H9 (cell line): ENCODE measurements at regions not wholly inside any gene's neighbourhood (a gene's known extent, or its start where the extent isn't known, plus 50 kb on each side); places are given as distances from the start of the nearest gene placed in this dataset.

ENCODE experiments used
- DNase-seq: peaks from one replicate; pipeline ENCODE4 v3.0.0-alpha.2; 2017
- H2AFZ ChIP-seq: one replicate; pipeline ENCODE4 v1.6.1; 2013; ENCODE audit warnings: mild to moderate bottlenecking, low read length, control low read depth, moderate library complexity
- H2AK5ac ChIP-seq: 2 replicates; pipeline ENCODE4 v1.6.1; 2013; ENCODE audit warnings: low read length, control low read depth, mixed read lengths; ENCODE audit not compliant: insufficient read length
- H2BK120ac ChIP-seq: one replicate; pipeline ENCODE4 v1.6.1; 2013; ENCODE audit warnings: low read depth, mild to moderate bottlenecking, low read length, control low read depth, inconsistent platforms; ENCODE audit not compliant: poor library complexity, severe bottlenecking
- H2BK12ac ChIP-seq: 2 replicates; pipeline ENCODE4 v1.6.1; 2013; ENCODE audit warnings: low read length, control low read depth, mixed read lengths, low read depth; ENCODE audit not compliant: insufficient read length
- H2BK15ac ChIP-seq: 2 replicates; pipeline ENCODE4 v1.6.1; 2013; ENCODE audit warnings: low read depth, low read length, control low read depth
- H2BK20ac ChIP-seq: one replicate; pipeline ENCODE4 v1.6.1; 2013; ENCODE audit warnings: low read depth, mild to moderate bottlenecking, low read length, control low read depth, inconsistent platforms; ENCODE audit not compliant: poor library complexity, severe bottlenecking
- H2BK5ac ChIP-seq: 2 replicates; pipeline ENCODE4 v1.6.1; 2013; ENCODE audit warnings: low read length, control low read depth, mixed read lengths; ENCODE audit not compliant: insufficient read length
- H3K14ac ChIP-seq: 2 replicates; pipeline ENCODE4 v1.6.1; 2013; ENCODE audit warnings: low read length, control low read depth; ENCODE audit not compliant: insufficient read depth
- H3K18ac ChIP-seq: 2 replicates; pipeline ENCODE4 v1.6.1; 2013; ENCODE audit warnings: low read depth, mild to moderate bottlenecking, mixed read lengths, low read length, control low read depth; ENCODE audit not compliant: insufficient read length
- H3K23ac ChIP-seq: 2 replicates; pipeline ENCODE4 v1.6.1; 2013; ENCODE audit warnings: low read length, control low read depth, mixed read lengths, low read depth; ENCODE audit not compliant: insufficient read length
- H3K23me2 ChIP-seq: 2 replicates; pipeline ENCODE4 v1.6.1; 2013; ENCODE audit warnings: low read depth, mild to moderate bottlenecking, mixed read lengths, low read length, control low read depth; ENCODE audit not compliant: insufficient read length, poor library complexity, severe bottlenecking
- H3K27ac ChIP-seq: 2 replicates; pipeline ENCODE4 v1.5.1; 2013; ENCODE audit warnings: low read length, control low read depth, mixed read lengths, low read depth; ENCODE audit not compliant: insufficient read length
- H3K27me3 ChIP-seq: 2 replicates; pipeline ENCODE4 v1.6.1; 2013; ENCODE audit warnings: low read length, control low read depth, inconsistent platforms; ENCODE audit not compliant: insufficient read depth
- H3K4ac ChIP-seq: 2 replicates; pipeline ENCODE4 v1.6.1; 2013; ENCODE audit warnings: low read depth, mild to moderate bottlenecking, control low read depth, inconsistent platforms, low read length, moderate library complexity
- H3K4me1 ChIP-seq: 2 replicates; pipeline ENCODE4 v1.6.1; 2013; ENCODE audit warnings: low read length, control low read depth, inconsistent platforms; ENCODE audit not compliant: insufficient read depth
- H3K4me2 ChIP-seq: 2 replicates; pipeline ENCODE4 v1.6.1; 2013; ENCODE audit warnings: low read length, control low read depth, mixed read lengths; ENCODE audit not compliant: insufficient read length, insufficient read depth
- H3K56ac ChIP-seq: 2 replicates; pipeline ENCODE4 v1.6.1; 2013; ENCODE audit warnings: low read depth, mild to moderate bottlenecking, mixed read lengths, low read length, control low read depth; ENCODE audit not compliant: insufficient read length
- H3K79me1 ChIP-seq: 2 replicates; pipeline ENCODE4 v1.6.1; 2013; ENCODE audit warnings: low read depth, mild to moderate bottlenecking, moderate library complexity, low read length, control low read depth, inconsistent platforms; ENCODE audit not compliant: insufficient read depth, poor library complexity, severe bottlenecking
- H3K79me2 ChIP-seq: 2 replicates; pipeline ENCODE4 v1.6.1; 2013; ENCODE audit warnings: low read length, control low read depth, inconsistent platforms; ENCODE audit not compliant: insufficient read depth
- H3K9ac ChIP-seq: 2 replicates; pipeline ENCODE4 v1.6.1; 2013; ENCODE audit warnings: low read length, control low read depth, mixed read lengths; ENCODE audit not compliant: insufficient read length; ENCODE audit errors: extremely low read depth
- H3K9me3 ChIP-seq: one replicate; pipeline ENCODE4 v1.6.1; 2013; ENCODE audit warnings: low read depth, low read length, inconsistent platforms; ENCODE audit not compliant: control insufficient read depth
- H3T11ph ChIP-seq: one replicate; pipeline ENCODE4 v1.6.1; 2013; ENCODE audit warnings: mild to moderate bottlenecking, low read length, control low read depth, inconsistent platforms
- H4K20me1 ChIP-seq: one replicate; pipeline ENCODE4 v1.6.1; 2013; ENCODE audit not compliant: control insufficient read depth, insufficient read length, insufficient read depth
- H4K5ac ChIP-seq: 2 replicates; pipeline ENCODE4 v1.6.1; 2013; ENCODE audit warnings: low read depth, mild to moderate bottlenecking, mixed read lengths, low read length, control low read depth; ENCODE audit not compliant: insufficient read length
- H4K8ac ChIP-seq: replicated peaks from 2 replicates; pipeline ENCODE4 v1.6.1; 2013; ENCODE audit warnings: low read length, control low read depth, mixed read lengths, low read depth; ENCODE audit not compliant: insufficient read length
- H4K91ac ChIP-seq: 2 replicates; pipeline ENCODE4 v1.6.1; 2013; ENCODE audit warnings: low read depth, mild to moderate bottlenecking, moderate library complexity, mixed read lengths, low read length, control low read depth; ENCODE audit not compliant: insufficient read length
- H3K27ac Mint-ChIP-seq, 3 experiments: 2 replicates in 2 of 3; 3 replicates in 1 of 3; pipeline ENCODE4 v1.8.0; 2020 to 2021; ENCODE audit warnings: mixed read lengths in 3 of 3, mild to moderate bottlenecking in 1 of 3, moderate library complexity in 1 of 3
- H3K27me3 Mint-ChIP-seq: 2 replicates; pipeline ENCODE4 v1.8.0; 2021; ENCODE audit warnings: low read depth, mild to moderate bottlenecking, moderate library complexity, mixed read lengths
- H3K36me3 Mint-ChIP-seq, 3 experiments: 2 replicates in 2 of 3; 3 replicates in 1 of 3; pipeline ENCODE4 v1.8.0; 2020 to 2021; ENCODE audit warnings: low read depth in 3 of 3, mixed read lengths in 3 of 3; ENCODE audit not compliant: insufficient read depth in 1 of 3
- H3K4me1 Mint-ChIP-seq, 2 experiments: 2 replicates each; pipeline ENCODE4 v1.8.0; 2020; ENCODE audit warnings: mixed read lengths in 2 of 2
- H3K4me3 Mint-ChIP-seq, 2 experiments: 2 replicates in 1 of 2; 3 replicates in 1 of 2; pipeline ENCODE4 v1.8.0; 2020 to 2021; ENCODE audit warnings: mild to moderate bottlenecking in 2 of 2, mixed read lengths in 2 of 2, moderate library complexity in 1 of 2
- H3K9me3 Mint-ChIP-seq, 2 experiments: 2 replicates in 1 of 2; 3 replicates in 1 of 2; pipeline ENCODE4 v1.8.0; 2020; ENCODE audit warnings: mild to moderate bottlenecking in 2 of 2, mixed read lengths in 2 of 2, moderate library complexity in 1 of 2
- WGBS: extraction: QIAGEN DNeasy Blood & Tissue Kit; methylation state at CpG from one replicate; pipeline ENCODE4 v1.1.7; 2013; ENCODE audit warnings: missing lambda C conversion rate, low lambda C conversion rate, mixed read lengths; ENCODE audit not compliant: insufficient read length; ENCODE audit errors: extremely low coverage; 5-methylcytosine and 5-hydroxymethylcytosine counted together
- TF ChIP-seq, protein P1 (sequence below): fragments of 200-600 bp; sonication (generic); conservative IDR thresholded peaks from 3 replicates; pipeline ENCODE4 v1.8.0; 2021; ENCODE audit warnings: antibody characterized with exemption, mild to moderate bottlenecking

DNA sequence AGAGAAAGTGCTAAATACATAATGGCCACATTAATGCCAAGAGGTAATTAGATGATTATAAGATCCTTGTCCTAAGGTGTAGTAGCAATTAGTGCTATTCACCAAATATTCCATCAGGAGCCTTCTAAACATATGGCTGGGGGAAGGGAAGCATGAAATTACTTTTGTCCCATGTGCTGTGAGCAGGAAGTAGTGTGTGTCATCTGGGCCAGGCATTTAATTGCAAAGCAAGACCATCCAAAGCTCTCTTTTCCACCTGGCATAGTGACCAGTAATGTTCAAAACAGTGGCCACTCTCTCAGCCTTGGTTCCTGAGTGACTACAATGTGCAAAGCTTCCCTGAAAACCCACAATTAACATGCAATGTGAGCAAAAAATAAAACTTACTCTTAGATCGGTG, 144.2 kb upstream of the FAM241A start:
- DNase-seq: no peak
- H2BK15ac ChIP-seq: no peak overlapping the region
- H3K56ac ChIP-seq: no peak overlapping the region
- no peaks in the 10 kb centered on the region for H3K79me2 ChIP-seq
- H4K20me1 ChIP-seq: no peaks in the 10 kb centered on the region
- no peak overlapping the region for H2AK5ac ChIP-seq
- H3K9ac ChIP-seq: no peak overlapping the region
- H4K91ac ChIP-seq: no peak overlapping the region
- H4K8ac ChIP-seq: no peak overlapping the region
- H3K9me3 Mint-ChIP-seq: no peaks in the 10 kb centered on the region; a peak in 1 of 5 replicates
- H4K5ac ChIP-seq: no peak overlapping the region
- H3K4me1 Mint-ChIP-seq: peaks cover 11 to 22% of the 10 kb centered on the region in 2 experiments
- TF ChIP-seq, protein P1, sequence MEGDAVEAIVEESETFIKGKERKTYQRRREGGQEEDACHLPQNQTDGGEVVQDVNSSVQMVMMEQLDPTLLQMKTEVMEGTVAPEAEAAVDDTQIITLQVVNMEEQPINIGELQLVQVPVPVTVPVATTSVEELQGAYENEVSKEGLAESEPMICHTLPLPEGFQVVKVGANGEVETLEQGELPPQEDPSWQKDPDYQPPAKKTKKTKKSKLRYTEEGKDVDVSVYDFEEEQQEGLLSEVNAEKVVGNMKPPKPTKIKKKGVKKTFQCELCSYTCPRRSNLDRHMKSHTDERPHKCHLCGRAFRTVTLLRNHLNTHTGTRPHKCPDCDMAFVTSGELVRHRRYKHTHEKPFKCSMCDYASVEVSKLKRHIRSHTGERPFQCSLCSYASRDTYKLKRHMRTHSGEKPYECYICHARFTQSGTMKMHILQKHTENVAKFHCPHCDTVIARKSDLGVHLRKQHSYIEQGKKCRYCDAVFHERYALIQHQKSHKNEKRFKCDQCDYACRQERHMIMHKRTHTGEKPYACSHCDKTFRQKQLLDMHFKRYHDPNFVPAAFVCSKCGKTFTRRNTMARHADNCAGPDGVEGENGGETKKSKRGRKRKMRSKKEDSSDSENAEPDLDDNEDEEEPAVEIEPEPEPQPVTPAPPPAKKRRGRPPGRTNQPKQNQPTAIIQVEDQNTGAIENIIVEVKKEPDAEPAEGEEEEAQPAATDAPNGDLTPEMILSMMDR: no peak
- no peaks in the 10 kb centered on the region for H3K27me3 ChIP-seq
- H3K14ac ChIP-seq: no peak overlapping the region
- peak overlapping the region in 1 of 3 experiments; percentile 24; a peak in 1 of 7 replicates for H3K27ac Mint-ChIP-seq
- no peaks in the 10 kb centered on the region for H3K9me3 ChIP-seq
- no peak overlapping the region for H3K27ac ChIP-seq
- H3K18ac ChIP-seq: no peak overlapping the region
- no peak overlapping the region for H3K4me2 ChIP-seq
- H2BK20ac ChIP-seq: no peak overlapping the region
- no peaks in the 10 kb centered on the region; the same call in 1 of the 2 replicates for H3K4me1 ChIP-seq
- H3T11ph ChIP-seq: no peak overlapping the region
- H3K79me1 ChIP-seq: no peaks in the 10 kb centered on the region
- H3K27me3 Mint-ChIP-seq: no peaks in the 10 kb centered on the region
- H3K36me3 Mint-ChIP-seq: no peaks in the 10 kb centered on the region
- no peak overlapping the region for H2AFZ ChIP-seq
- no peak overlapping the region for H3K4me3 Mint-ChIP-seq
- no peaks in the 10 kb centered on the region for H3K23me2 ChIP-seq
- H2BK120ac ChIP-seq: no peak overlapping the region
- H2BK12ac ChIP-seq: no peak overlapping the region
- whole genome bisulfite sequencing: no CpG with 5 or more reads among the region's 1 CpG
- no peak overlapping the region for H3K4ac ChIP-seq
- no peak overlapping the region for H2BK5ac ChIP-seq
- no peak overlapping the region for H3K23ac ChIP-seq
